ENCODE measurements at regions not wholly inside any gene's neighbourhood (a gene's known extent, or its start where the extent isn't known, plus 50 kb on each side); places are given as distances from the start of the nearest gene placed in this dataset.

- H3K36me3 ChIP-seq (replicated peaks; ENCODE audit: low read depth, low read length) = no peaks in the 10 kb centered on the region
- TF ChIP-seq EZH2phosphoT487 (IDR thresholded peaks at IDR 0.05; ENCODE audit: low read depth) (no peak), CTCF (IDR thresholded peaks at IDR 0.05; ENCODE audit: low read depth, low read length) (no peak)
- H3K9me3 ChIP-seq (ENCODE audit: insufficient read depth, low read length) = no peaks in the 10 kb centered on the region
- no peaks in the 10 kb centered on the region for H4K20me1 ChIP-seq (ENCODE audit: insufficient read depth, low read length)
- no peak overlapping the region for H3K9ac ChIP-seq (ENCODE audit: low read length)
- H3K4me3 ChIP-seq (ENCODE audit: low read length) = no peak overlapping the region
- H3K79me2 ChIP-seq (ENCODE audit: low read length) = no peaks in the 10 kb centered on the region
- no peak overlapping the region for H3K4me2 ChIP-seq (ENCODE audit: low read length)
- H3K4me1 ChIP-seq (ENCODE audit: low read length) = no peaks in the 10 kb centered on the region
- H3K27ac ChIP-seq (ENCODE audit: low read length) = no peak overlapping the region
- H2AFZ ChIP-seq (ENCODE audit: low read depth, low read length) = no peak overlapping the region
- H3K27me3 ChIP-seq (ENCODE audit: low read depth, low read length) = peaks cover 11% of the 10 kb centered on the region
These were observed 85.3 kb upstream of the STC2 start for GRCh38 chr5:173413471-173413982.

GRCh38 chr5:173412566-173412965, 84.4 kb upstream of the STC2 start:
- no peaks in the 10 kb centered on the region for H3K36me3 ChIP-seq (replicated peaks; ENCODE audit: low read depth, low read length)
- no peaks in the 10 kb centered on the region for H3K9me3 ChIP-seq (ENCODE audit: insufficient read depth, low read length)
- peaks cover 11% of the 10 kb centered on the region for H3K27me3 ChIP-seq (ENCODE audit: low read depth, low read length)
- TF ChIP-seq EZH2phosphoT487 (IDR thresholded peaks at IDR 0.05; ENCODE audit: low read depth) (no peak), CTCF (IDR thresholded peaks at IDR 0.05; ENCODE audit: low read depth, low read length) (no peak)
- no peak overlapping the region for H2AFZ ChIP-seq (ENCODE audit: low read depth, low read length)
- H3K4me3 ChIP-seq (ENCODE audit: low read length) = no peak overlapping the region
- no peak overlapping the region for H3K4me2 ChIP-seq (ENCODE audit: low read length)
- no peak overlapping the region for H3K9ac ChIP-seq (ENCODE audit: low read length)
- no peak overlapping the region for H3K27ac ChIP-seq (ENCODE audit: low read length)
- H3K79me2 ChIP-seq (ENCODE audit: low read length) = no peaks in the 10 kb centered on the region
- no peaks in the 10 kb centered on the region for H4K20me1 ChIP-seq (ENCODE audit: insufficient read depth, low read length)
- H3K4me1 ChIP-seq (ENCODE audit: low read length) = no peaks in the 10 kb centered on the region

GRCh38 chr5:173411791-173412555, 83.8 kb upstream of the STC2 start:
- Histone ChIP-seq H3K27ac (ENCODE audit: low read length) (no peak overlapping the region), H3K4me2 (ENCODE audit: low read length) (no peak overlapping the region), H3K79me2 (ENCODE audit: low read length) (no peaks in the 10 kb centered on the region), H3K4me1 (ENCODE audit: low read length) (no peaks in the 10 kb centered on the region), H2AFZ (ENCODE audit: low read depth, low read length) (no peak overlapping the region), H3K27me3 (ENCODE audit: low read depth, low read length) (peaks cover 6% of the 10 kb centered on the region), H3K36me3 (replicated peaks; ENCODE audit: low read depth, low read length) (no peaks in the 10 kb centered on the region), H3K9me3 (ENCODE audit: insufficient read depth, low read length) (no peaks in the 10 kb centered on the region), H4K20me1 (ENCODE audit: insufficient read depth, low read length) (no peaks in the 10 kb centered on the region), H3K9ac (ENCODE audit: low read length) (no peak overlapping the region), H3K4me3 (ENCODE audit: low read length) (no peak overlapping the region)
- TF ChIP-seq EZH2phosphoT487 (IDR thresholded peaks at IDR 0.05; ENCODE audit: low read depth) = no peak
- TF ChIP-seq CTCF (IDR thresholded peaks at IDR 0.05; ENCODE audit: low read depth, low read length) = no peak

- Histone ChIP-seq H3K9ac (ENCODE audit: low read length) (no peak overlapping the region), H3K79me2 (ENCODE audit: low read length) (no peaks in the 10 kb centered on the region), H3K4me3 (ENCODE audit: low read length) (no peak overlapping the region), H3K36me3 (replicated peaks; ENCODE audit: low read depth, low read length) (no peaks in the 10 kb centered on the region), H2AFZ (ENCODE audit: low read depth, low read length) (no peak overlapping the region), H3K4me1 (ENCODE audit: low read length) (no peaks in the 10 kb centered on the region), H3K27ac (ENCODE audit: low read length) (no peak overlapping the region), H4K20me1 (ENCODE audit: insufficient read depth, low read length) (no peaks in the 10 kb centered on the region), H3K4me2 (ENCODE audit: low read length) (no peak overlapping the region), H3K9me3 (ENCODE audit: insufficient read depth, low read length) (no peaks in the 10 kb centered on the region), H3K27me3 (ENCODE audit: low read depth, low read length) (peaks cover 4% of the 10 kb centered on the region; the same call in 1 of the 2 replicates)
- no peak for TF ChIP-seq CTCF (IDR thresholded peaks at IDR 0.05; ENCODE audit: low read depth, low read length)
- TF ChIP-seq EZH2phosphoT487 (IDR thresholded peaks at IDR 0.05; ENCODE audit: low read depth) = no peak
These were observed 82.4 kb upstream of the STC2 start for GRCh38 chr5:173410459-173411233.
